Esophagus squamous epithelium (tissue), 5 donors: ENCODE measurements at regions not wholly inside any gene's neighbourhood (a gene's known extent, or its start where the extent isn't known, plus 50 kb on each side); places are given as distances from the start of the nearest gene placed in this dataset.

ENCODE experiments used
- DNase-seq: peaks from one replicate; lab custom pipeline; 2025; lab: John Stamatoyannopoulos, UW
- H3K27ac ChIP-seq, 4 donors: fragments of 200-600 bp; sonication (generic); one replicate each; pipeline ENCODE4 v1.5.1; 2016 to 2019; ENCODE audit warnings: mild to moderate bottlenecking in 1 of 4
- H3K27me3 ChIP-seq, 4 donors: fragments of 200-600 bp; sonication (generic); 1 replicate in 3 of 4; 2 replicates in 1 of 4; pipeline versions ENCODE4 v1.5.1 to v1.6.0; 2017 to 2021; ENCODE audit warnings: antibody characterized with exemption in 1 of 4
- H3K36me3 ChIP-seq, 3 donors: fragments of 200-600 bp; sonication (generic); one replicate each; pipeline ENCODE4 v1.5.1; 2016 to 2019
- H3K4me1 ChIP-seq, 3 donors: fragments of 200-600 bp; sonication (generic); one replicate each; pipeline ENCODE4 v1.5.1; 2017 to 2019
- H3K4me3 ChIP-seq, 4 donors: fragments of 200-600 bp; sonication (generic); 1 replicate in 3 of 4; 2 replicates in 1 of 4; pipeline ENCODE4 v1.5.1; 2016 to 2019; ENCODE audit warnings: mild to moderate bottlenecking in 2 of 4, moderate library complexity in 1 of 4
- H3K9me3 ChIP-seq, 3 donors: fragments of 200-600 bp; sonication (generic); one replicate each; pipeline ENCODE4 v1.5.1; 2016 to 2019
- CTCF ChIP-seq, 6 experiments: fragments of 450-650 bp in 4 of 6; fragments of 200-600 bp in 2 of 6; sonication (generic) in 2 of 6; IDR thresholded peaks; one replicate each; pipeline ENCODE4 v1.5.1; 2016 to 2019; ENCODE audit warnings: antibody characterized with exemption in 6 of 6, mild to moderate bottlenecking in 4 of 6, moderate library complexity in 4 of 6
- POLR2A ChIP-seq, 4 donors: fragments of 450-650 bp; IDR thresholded peaks; one replicate each; pipeline ENCODE4 v1.6.1; 2017; ENCODE audit warnings: antibody characterized with exemption in 4 of 4, mild to moderate bottlenecking in 4 of 4, moderate library complexity in 3 of 4
- WGBS, 2 donors: methylation state at CpG; one replicate each; pipeline ENCODE4 v1.1.5; 2018; 5-methylcytosine and 5-hydroxymethylcytosine counted together
- intact Hi-C: fragments of 100-400 bp; cut with DNase I; formaldehyde crosslinking; loops from one replicate; pipeline ENCODE4 v1.15.0; 2022
- donor health status: DM: yes; HTN: yes; CAD: no.

GRCh38 chr3:16695710-16696109 lies 90.5 kb upstream of the DAZL start:
- 74 to 80% methylated on average over 4 of the region's 4 CpGs for WGBS, 2 donors
- TF ChIP-seq POLR2A (IDR thresholded peaks at IDR 0.05), result no peak
- no peak for TF ChIP-seq CTCF (IDR thresholded peaks at IDR 0.05)
- DNase-seq, result no peak
- no peaks in the 10 kb centered on the region for H3K27me3 ChIP-seq
- intact Hi-C loops, result no loop called here
- H3K4me1 ChIP-seq, result no peaks in the 10 kb centered on the region
- H3K4me3 ChIP-seq, result no peak overlapping the region
- H3K9me3 ChIP-seq, result no peaks in the 10 kb centered on the region
- H3K36me3 ChIP-seq, result no peaks in the 10 kb centered on the region
- H3K27ac ChIP-seq, result no peak overlapping the region

- DNase-seq, result no peak
- WGBS, 2 donors, result 62 to 92% methylated on average over 1 of the region's 1 CpG
- H3K27ac ChIP-seq, result no peak overlapping the region
- intact Hi-C loops, result no loop called here
- H3K4me3 ChIP-seq, result no peak overlapping the region
- H3K36me3 ChIP-seq, result no peaks in the 10 kb centered on the region
- TF ChIP-seq CTCF (IDR thresholded peaks at IDR 0.05) (no peak), POLR2A (IDR thresholded peaks at IDR 0.05) (no peak)
- no peaks in the 10 kb centered on the region for H3K4me1 ChIP-seq
- no peaks in the 10 kb centered on the region for H3K27me3 ChIP-seq
- H3K9me3 ChIP-seq, result no peaks in the 10 kb centered on the region
Measured at GRCh38 chr3:16697443-16698147, 92.4 kb upstream of the DAZL start.

- TF ChIP-seq CTCF (IDR thresholded peaks at IDR 0.05) (no peak), POLR2A (IDR thresholded peaks at IDR 0.05) (no peak)
- no peaks in the 10 kb centered on the region for H3K36me3 ChIP-seq
- DNase-seq, result no peak
- no peak overlapping the region for H3K4me3 ChIP-seq
- H3K9me3 ChIP-seq, result no peaks in the 10 kb centered on the region
- intact Hi-C loops, result no loop called here
- H3K27ac ChIP-seq, result no peak overlapping the region
- H3K27me3 ChIP-seq, result no peaks in the 10 kb centered on the region
- H3K4me1 ChIP-seq, result no peaks in the 10 kb centered on the region
Measured at GRCh38 chr3:16700651-16701050, 95.4 kb upstream of the DAZL start.

GRCh38 chr3:16704941-16705340 lies 99.7 kb upstream of the DAZL start:
- whole genome bisulfite sequencing, 2 donors, result 69% methylated on average over 2 of the region's 2 CpGs
- Histone ChIP-seq H3K9me3 (no peaks in the 10 kb centered on the region), H3K4me1 (no peaks in the 10 kb centered on the region), H3K27me3 (no peaks in the 10 kb centered on the region), H3K36me3 (no peaks in the 10 kb centered on the region), H3K27ac (no peak overlapping the region), H3K4me3 (no peak overlapping the region)
- intact Hi-C loops, result no loop called here
- DNase-seq, result no peak
- TF ChIP-seq CTCF (IDR thresholded peaks at IDR 0.05) (no peak), POLR2A (IDR thresholded peaks at IDR 0.05) (no peak)

- DNase-seq, result no peak
- Histone ChIP-seq H3K4me3 (no peak overlapping the region), H3K27ac (no peak overlapping the region), H3K9me3 (no peaks in the 10 kb centered on the region), H3K4me1 (no peaks in the 10 kb centered on the region), H3K36me3 (no peaks in the 10 kb centered on the region), H3K27me3 (no peaks in the 10 kb centered on the region)
- intact Hi-C loops, result no loop called here
- WGBS, 2 donors, result 36 to 60% methylated on average over 4 of the region's 4 CpGs
- TF ChIP-seq CTCF (IDR thresholded peaks at IDR 0.05) (no peak), POLR2A (IDR thresholded peaks at IDR 0.05) (no peak)
Measured at GRCh38 chr3:16707260-16707659, 102.0 kb upstream of the DAZL start.
